ENCODE measurements at regions not wholly inside any gene's neighbourhood (a gene's known extent, or its start where the extent isn't known, plus 50 kb on each side); places are given as distances from the start of the nearest gene placed in this dataset.

- no peak for DNase-seq (ENCODE audit: low read depth)
Measured at GRCh38 chr16:7013990-7014389, 318.7 kb upstream of the RBFOX1 start.

GRCh38 chr16:7004266-7004665, 328.4 kb upstream of the RBFOX1 start:
- no peak for DNase-seq (ENCODE audit: low read depth)

- DNase-seq (ENCODE audit: low read depth), result no peak
Measured at GRCh38 chr16:6993544-6993943, 339.1 kb upstream of the RBFOX1 start.

- DNase-seq (ENCODE audit: low read depth), result no peak
Measured at GRCh38 chr16:6988846-6989245, 343.8 kb upstream of the RBFOX1 start.

GRCh38 chr16:6977916-6978315, 354.7 kb upstream of the RBFOX1 start:
- DNase-seq (ENCODE audit: low read depth), result no peak

- no peak for DNase-seq (ENCODE audit: low read depth)
Measured at GRCh38 chr16:6977291-6977690, 355.4 kb upstream of the RBFOX1 start.

- DNase-seq (ENCODE audit: low read depth), result no peak
Measured at GRCh38 chr16:6976716-6977115, 355.9 kb upstream of the RBFOX1 start.

GRCh38 chr16:6970171-6970857, 362.3 kb upstream of the RBFOX1 start:
- no peak for DNase-seq (ENCODE audit: low read depth)

- DNase-seq (ENCODE audit: low read depth), result no peak
Measured at GRCh38 chr16:6969594-6969993, 363.1 kb upstream of the RBFOX1 start.

GRCh38 chr16:6967796-6968320, 364.8 kb upstream of the RBFOX1 start:
- no peak for DNase-seq (ENCODE audit: low read depth)

GRCh38 chr16:6966925-6967324, 365.7 kb upstream of the RBFOX1 start:
- DNase-seq (ENCODE audit: low read depth), result no peak

- no peak for DNase-seq (ENCODE audit: low read depth)
Measured at GRCh38 chr16:6964679-6965078, 368.0 kb upstream of the RBFOX1 start.

- DNase-seq (ENCODE audit: low read depth), result no peak
Measured at GRCh38 chr16:6961704-6962103, 370.9 kb upstream of the RBFOX1 start.

- DNase-seq (ENCODE audit: low read depth), result no peak
Measured at GRCh38 chr16:6958184-6958583, 374.5 kb upstream of the RBFOX1 start.

GRCh38 chr16:6957681-6958080, 375.0 kb upstream of the RBFOX1 start:
- DNase-seq (ENCODE audit: low read depth), result no peak

GRCh38 chr16:6956511-6956910, 376.1 kb upstream of the RBFOX1 start:
- DNase-seq (ENCODE audit: low read depth), result no peak

- DNase-seq (ENCODE audit: low read depth), result no peak
Measured at GRCh38 chr16:6955303-6955702, 377.3 kb upstream of the RBFOX1 start.

GRCh38 chr16:6949240-6949639, 383.4 kb upstream of the RBFOX1 start:
- no peak for DNase-seq (ENCODE audit: low read depth)

- no peak for DNase-seq (ENCODE audit: low read depth)
Measured at GRCh38 chr16:6947291-6947690, 385.4 kb upstream of the RBFOX1 start.

- DNase-seq (ENCODE audit: low read depth), result no peak
Measured at GRCh38 chr16:6946802-6947201, 385.8 kb upstream of the RBFOX1 start.

- DNase-seq (ENCODE audit: low read depth), result no peak
Measured at GRCh38 chr16:6946106-6946505, 386.5 kb upstream of the RBFOX1 start.

- no peak for DNase-seq (ENCODE audit: low read depth)
Measured at GRCh38 chr16:6940968-6941367, 391.7 kb upstream of the RBFOX1 start.

- DNase-seq (ENCODE audit: low read depth), result no peak
Measured at GRCh38 chr16:6937641-6938040, 395.0 kb upstream of the RBFOX1 start.

- DNase-seq (ENCODE audit: low read depth), result no peak
Measured at GRCh38 chr16:6932871-6933385, 399.7 kb upstream of the RBFOX1 start.

All from fibroblast of gingiva (primary cell).